Common myeloid progenitor, CD34-positive (primary cell): ENCODE measurements at regions not wholly inside any gene's neighbourhood (a gene's known extent, or its start where the extent isn't known, plus 50 kb on each side); places are given as distances from the start of the nearest gene placed in this dataset.

ENCODE experiments used
- CTCF ChIA-PET: fragments of 350-600 bp; sonication (Branson Sonifier 250); formaldehyde crosslinking; loops from one replicate; lab custom pipeline; 2021; ENCODE audit warnings: antibody characterized with exemption; lab: Charles Lee
- POLR2A ChIA-PET: fragments of 350-600 bp; sonication (Branson Sonifier 250); formaldehyde crosslinking; loops from one replicate; lab custom pipeline; 2021; ENCODE audit warnings: antibody characterized with exemption; lab: Charles Lee
- DNase-seq, 3 donors: peaks; one replicate each; pipeline versions ENCODE4 v3.0.0 to v3.0.0-alpha.2; 2013
- H3K27ac ChIP-seq, 2 experiments: 1 replicate in 1 of 2; 2 replicates in 1 of 2; pipeline ENCODE4 v1.7.0; 2013; ENCODE audit warnings: inconsistent platforms in 2 of 2, low read length in 2 of 2, mild to moderate bottlenecking in 2 of 2, low read depth in 1 of 2, moderate library complexity in 1 of 2; ENCODE audit not compliant: severe bottlenecking in 2 of 2, insufficient read depth in 1 of 2, poor library complexity in 1 of 2
- H3K27me3 ChIP-seq, 5 experiments: replicated peaks in 2 of 5; 1 replicate in 3 of 5; 2 replicates in 2 of 5; pipeline versions ENCODE4 v1.6.1 to v1.7.0; 2013; ENCODE audit warnings: low read length in 4 of 5, mild to moderate bottlenecking in 2 of 5, moderate library complexity in 2 of 5, inconsistent platforms in 1 of 5; ENCODE audit not compliant: insufficient read depth in 5 of 5, control insufficient read depth in 4 of 5
- H3K36me3 ChIP-seq, 4 experiments: 1 replicate in 2 of 4; 2 replicates in 2 of 4; pipeline versions ENCODE4 v1.6.1 to v1.7.0; 2013; ENCODE audit warnings: low read length in 3 of 4, control low read depth in 1 of 4, mild to moderate bottlenecking in 1 of 4; ENCODE audit not compliant: control insufficient read depth in 4 of 4, insufficient read depth in 4 of 4
- H3K4me1 ChIP-seq, 4 experiments: 1 replicate in 3 of 4; 2 replicates in 1 of 4; pipeline versions ENCODE4 v1.6.1 to v1.7.1; 2013; ENCODE audit warnings: low read length in 3 of 4, mild to moderate bottlenecking in 3 of 4, control low read depth in 1 of 4, inconsistent platforms in 1 of 4, moderate library complexity in 1 of 4; ENCODE audit not compliant: control insufficient read depth in 4 of 4, insufficient read depth in 4 of 4; ENCODE audit errors: control extremely low read depth in 1 of 4
- H3K4me3 ChIP-seq, 7 experiments: 1 replicate in 4 of 7; 2 replicates in 3 of 7; pipeline versions ENCODE4 v1.5.1 to v1.7.0; 2013; ENCODE audit warnings: mild to moderate bottlenecking in 7 of 7, low read length in 6 of 7, moderate library complexity in 6 of 7, inconsistent platforms in 2 of 7, low read depth in 2 of 7, control low read depth in 1 of 7; ENCODE audit not compliant: insufficient read depth in 4 of 7, control insufficient read depth in 1 of 7; ENCODE audit errors: extremely low read depth in 1 of 7
- H3K9me3 ChIP-seq, 5 experiments: 1 replicate in 4 of 5; 2 replicates in 1 of 5; pipeline versions ENCODE4 v1.6.1 to v1.7.1; 2013; ENCODE audit warnings: low read length in 4 of 5, mild to moderate bottlenecking in 2 of 5, inconsistent platforms in 1 of 5, low read depth in 1 of 5, moderate library complexity in 1 of 5; ENCODE audit not compliant: control insufficient read depth in 4 of 5, insufficient read depth in 2 of 5; ENCODE audit errors: control extremely low read depth in 1 of 5
- WGBS: methylation state at CpG from one replicate; pipeline ENCODE4 v1.1.5; 2013; ENCODE audit not compliant: insufficient coverage; 5-methylcytosine and 5-hydroxymethylcytosine counted together

DNA sequence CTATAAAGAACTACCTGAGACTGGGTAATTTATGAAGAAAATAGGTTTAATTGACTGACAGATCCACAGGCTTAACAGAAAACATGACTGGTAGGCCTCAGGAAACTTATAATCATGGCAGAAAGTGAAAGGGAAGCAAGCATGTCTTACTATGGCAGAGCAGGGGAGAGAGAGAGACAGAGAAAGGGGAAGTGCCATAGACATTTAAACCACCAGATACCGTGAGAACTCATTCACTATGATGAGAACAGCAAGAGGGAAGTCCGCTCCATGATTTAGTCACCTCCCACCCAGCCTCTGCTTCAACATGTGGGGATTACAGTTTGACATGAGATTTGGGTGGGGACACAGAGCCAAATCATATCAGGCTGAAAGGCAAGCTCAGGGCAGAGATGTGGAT lies 327.1 kb upstream of the DDI1 start:
- no peaks in the 10 kb centered on the region for H3K27me3 ChIP-seq
- no peaks in the 10 kb centered on the region for H3K4me1 ChIP-seq
- ChIA-PET POLR2A (no interaction called here), CTCF (no interaction called here)
- WGBS, result no CpG with 5 or more reads among the region's 2 CpGs
- no peak overlapping the region for H3K4me3 ChIP-seq
- peaks cover 0 to 6% (median 0%) of the 10 kb centered on the region in 5 experiments for H3K9me3 ChIP-seq
- H3K27ac ChIP-seq, result no peak overlapping the region
- peak; percentile 2 to 71 (median 50) for DNase-seq
- no peaks in the 10 kb centered on the region for H3K36me3 ChIP-seq

DNA sequence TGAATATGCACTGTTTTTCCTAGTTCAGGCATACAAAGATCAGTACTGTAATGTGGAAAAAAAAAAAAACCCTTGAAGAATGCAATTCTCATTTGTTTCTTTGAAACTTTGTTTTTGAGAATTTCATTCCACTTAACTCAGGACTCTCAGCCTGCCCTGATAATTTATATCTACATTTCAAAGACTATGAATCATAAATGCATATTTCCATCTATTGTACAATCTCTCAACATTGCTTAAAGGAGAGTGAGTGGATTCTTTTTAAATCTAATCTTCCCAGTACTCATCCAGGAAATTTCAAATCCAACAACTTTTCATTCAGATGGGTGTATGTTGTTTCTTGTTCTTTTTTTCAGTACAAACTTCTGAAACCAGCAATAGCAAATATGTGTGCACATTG lies 322.2 kb upstream of the DDI1 start:
- Histone ChIP-seq H3K27ac (no peak overlapping the region), H3K36me3 (no peaks in the 10 kb centered on the region), H3K9me3 (peaks cover 0 to 6% (median 0%) of the 10 kb centered on the region in 5 experiments), H3K27me3 (no peaks in the 10 kb centered on the region), H3K4me3 (no peak overlapping the region), H3K4me1 (no peaks in the 10 kb centered on the region)
- ChIA-PET POLR2A (interaction anchor here (0.7 kb wide), 1 partner anchor 18 kb away, joined by 3 read pairs; no protein-coding TSS in a partner anchor), CTCF (no interaction called here)
- DNase-seq, result no peak

DNA sequence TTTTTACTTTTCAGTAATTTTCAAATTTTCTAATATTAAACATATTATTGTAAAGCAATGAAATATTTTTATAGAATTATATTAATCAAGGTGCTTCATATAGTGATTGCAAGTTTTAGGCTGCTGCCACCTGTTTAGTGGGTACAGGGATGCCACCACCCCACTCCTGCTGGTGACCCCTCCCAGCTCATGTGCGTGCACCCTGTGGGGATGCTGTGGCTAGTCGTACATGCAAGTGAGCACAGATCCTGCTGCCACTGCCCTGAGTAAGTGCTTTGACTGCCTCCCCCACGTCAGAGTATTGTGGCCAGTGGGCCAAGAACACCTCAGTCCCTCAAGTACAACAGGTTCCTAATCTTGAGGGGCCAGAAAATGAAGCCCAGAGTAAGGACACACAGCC lies 320.1 kb upstream of the DDI1 start:
- Histone ChIP-seq H3K9me3 (no peaks in the 10 kb centered on the region), H3K4me1 (no peaks in the 10 kb centered on the region), H3K27me3 (no peaks in the 10 kb centered on the region), H3K4me3 (no peak overlapping the region), H3K36me3 (no peaks in the 10 kb centered on the region), H3K27ac (no peak overlapping the region)
- CTCF ChIA-PET, result no interaction called here
- 86% methylated on average over 3 of the region's 3 CpGs for WGBS
- POLR2A ChIA-PET, result no interaction called here
- DNase-seq, result no peak

DNA sequence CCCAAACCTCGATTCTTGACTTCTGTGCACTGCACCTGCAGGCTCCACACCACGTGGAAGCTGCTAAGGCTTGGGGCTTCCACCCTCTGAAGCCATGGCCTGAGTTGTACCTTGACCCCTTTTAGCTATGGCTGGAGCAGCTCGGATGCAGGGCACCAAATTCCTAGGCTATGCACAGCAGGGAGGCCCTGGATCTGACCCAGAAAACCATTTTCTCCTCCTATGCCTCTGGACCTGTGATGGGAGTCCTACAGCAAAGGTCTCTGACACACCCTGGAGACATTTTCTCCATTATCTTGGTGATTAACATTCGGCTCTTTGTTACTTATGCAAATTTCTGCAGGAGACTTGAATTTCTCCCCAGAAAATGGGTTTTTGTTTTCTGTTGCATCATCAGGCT lies 309.2 kb upstream of the DDI1 start:
- Histone ChIP-seq H3K4me1 (no peaks in the 10 kb centered on the region), H3K27me3 (no peaks in the 10 kb centered on the region), H3K27ac (no peak overlapping the region), H3K4me3 (no peak overlapping the region), H3K9me3 (peaks cover 0 to 2% (median 0%) of the 10 kb centered on the region in 5 experiments), H3K36me3 (no peaks in the 10 kb centered on the region)
- DNase-seq, result no peak
- ChIA-PET POLR2A (no interaction called here), CTCF (no interaction called here)
- 98% methylated on average over 4 of the region's 4 CpGs for WGBS

DNA sequence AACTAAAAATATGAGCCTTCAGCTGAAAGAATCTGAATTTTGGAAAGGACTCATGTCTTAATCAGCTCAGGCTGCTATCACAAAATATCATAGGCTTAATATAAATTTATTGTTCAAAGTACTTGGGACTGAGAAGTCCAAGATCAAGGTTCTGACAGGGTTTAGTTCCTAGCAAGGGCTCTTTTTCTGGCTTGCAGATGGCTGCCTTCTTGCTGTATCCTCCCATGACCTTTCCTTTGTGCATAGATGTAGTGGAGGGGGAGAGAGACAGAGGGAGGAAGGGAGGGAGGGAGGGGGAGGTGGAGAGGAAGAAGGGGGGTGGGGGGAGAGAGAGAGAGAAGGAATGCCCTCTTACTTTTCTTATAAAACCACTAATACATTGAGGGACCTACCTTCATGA lies 306.8 kb upstream of the DDI1 start:
- ChIA-PET CTCF (no interaction called here), POLR2A (no interaction called here)
- H3K4me1 ChIP-seq, result no peaks in the 10 kb centered on the region
- no peak for DNase-seq
- H3K36me3 ChIP-seq, result no peaks in the 10 kb centered on the region
- H3K27ac ChIP-seq, result no peak overlapping the region
- H3K27me3 ChIP-seq, result no peaks in the 10 kb centered on the region
- no peaks in the 10 kb centered on the region for H3K9me3 ChIP-seq
- H3K4me3 ChIP-seq, result no peak overlapping the region

DNA sequence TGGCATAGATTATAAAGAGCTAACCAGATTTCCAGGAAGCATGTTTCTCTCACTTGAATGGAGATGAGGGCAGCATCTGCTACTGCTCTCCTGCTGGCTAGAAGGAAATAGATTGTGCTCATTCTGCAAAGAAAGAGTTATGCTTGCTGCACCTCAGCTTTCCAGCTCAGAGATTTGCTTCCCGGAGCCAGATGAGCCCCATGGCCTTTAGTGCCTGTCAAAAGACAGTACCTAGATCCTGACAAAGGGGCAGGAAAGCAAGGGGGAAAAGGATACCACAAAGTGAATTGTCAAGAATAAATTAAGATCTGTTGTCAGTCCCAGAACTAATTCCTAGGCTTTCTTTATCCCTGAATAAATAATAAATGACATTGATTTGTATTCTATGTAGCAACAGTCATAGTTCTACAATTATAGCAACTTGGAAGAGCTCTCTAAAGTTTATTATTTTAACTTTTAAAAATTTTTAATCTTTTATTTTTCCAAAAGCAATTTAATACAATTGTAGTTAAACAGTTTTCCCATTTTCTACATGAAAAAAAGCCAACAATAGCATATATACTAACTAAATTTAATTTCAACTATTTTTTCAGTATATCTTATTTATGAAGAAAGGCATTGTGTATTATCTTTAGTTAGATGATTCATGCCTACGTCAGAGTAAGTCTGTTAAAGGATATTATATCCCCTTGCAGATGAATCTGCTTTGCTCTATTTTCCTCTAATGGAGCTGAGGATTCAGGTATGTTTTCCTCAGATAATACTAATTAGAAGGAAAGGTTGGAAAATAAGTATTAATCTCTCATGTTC lies 306.1 kb upstream of the DDI1 start:
- H3K36me3 ChIP-seq, result no peaks in the 10 kb centered on the region
- no peaks in the 10 kb centered on the region for H3K27me3 ChIP-seq
- no peak for DNase-seq
- CTCF ChIA-PET, result no interaction called here
- no peaks in the 10 kb centered on the region for H3K9me3 ChIP-seq
- POLR2A ChIA-PET, result no interaction called here
- H3K4me1 ChIP-seq, result no peaks in the 10 kb centered on the region
- WGBS, result 78% methylated on average over 1 of the region's 2 CpGs
- no peak overlapping the region for H3K27ac ChIP-seq
- no peak overlapping the region for H3K4me3 ChIP-seq

DNA sequence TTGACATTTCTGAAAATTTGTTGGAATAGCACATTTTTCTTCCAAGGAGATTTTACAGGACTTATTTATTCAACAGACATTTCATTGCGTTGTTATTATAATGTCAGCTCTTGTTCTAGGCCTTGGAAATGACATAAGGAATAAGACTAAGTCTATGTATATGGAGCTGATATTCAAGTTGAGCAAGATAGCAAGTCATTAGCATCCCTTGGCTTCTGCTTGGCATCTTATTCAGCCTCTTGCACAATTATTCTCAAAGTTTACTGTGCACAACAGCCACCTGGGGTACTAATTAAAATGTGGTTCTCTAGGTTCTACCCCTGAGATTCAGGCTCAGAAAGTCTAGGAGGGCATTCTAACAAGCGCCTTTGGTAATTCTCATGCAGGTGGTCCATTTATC lies 304.8 kb upstream of the DDI1 start:
- Histone ChIP-seq H3K36me3 (no peaks in the 10 kb centered on the region), H3K27me3 (no peaks in the 10 kb centered on the region), H3K4me1 (no peaks in the 10 kb centered on the region), H3K9me3 (no peaks in the 10 kb centered on the region), H3K27ac (no peak overlapping the region), H3K4me3 (no peak overlapping the region)
- no CpG with 5 or more reads among the region's 2 CpGs for WGBS
- ChIA-PET CTCF (no interaction called here), POLR2A (no interaction called here)
- DNase-seq, result no peak
